Keratinocyte (primary cell): ENCODE measurements at regions not wholly inside any gene's neighbourhood (a gene's known extent, or its start where the extent isn't known, plus 50 kb on each side); places are given as distances from the start of the nearest gene placed in this dataset.

Experiments used
- CTCF ChIP-seq, 3 experiments: IDR thresholded peaks in 1 of 3; conservative IDR thresholded peaks in 1 of 3; optimal IDR thresholded peaks in 1 of 3; 2 replicates in 2 of 3; 3 replicates in 1 of 3; pipeline versions ENCODE3 to v1.5.1; 2011; ENCODE audit warnings: low read length in 3 of 3, mild to moderate bottlenecking in 3 of 3, moderate library complexity in 2 of 3, control low read depth in 1 of 3, inconsistent platforms in 1 of 3; ENCODE audit not compliant: insufficient read depth in 2 of 3; ENCODE audit errors: extremely low read depth in 1 of 3
- EZH2 ChIP-seq: IDR thresholded peaks from one replicate; pipeline ENCODE4 v1.6.1; 2012; ENCODE audit warnings: inconsistent platforms, mild to moderate bottlenecking, low read length, moderate library complexity

GRCh38 chr5:6861036-6861435, 147.8 kb downstream of the TENT4A start:
- TF ChIP-seq CTCF (optimal IDR thresholded peaks at IDR 0.05 in 1 of 3, IDR thresholded peaks at IDR 0.05 in 1 of 3, conservative IDR thresholded peaks at IDR 0.05 in 1 of 3; ENCODE audit: extremely low read depth in 1 of 3, insufficient read depth in 2 of 3, low read length in 3 of 3) (no peak), EZH2 (no peak)
